NCI-H1417 treated with DMSO at 0.1 percent for 48 hours (cell line): ENCODE measurements at regions not wholly inside any gene's neighbourhood (a gene's known extent, or its start where the extent isn't known, plus 50 kb on each side); places are given as distances from the start of the nearest gene placed in this dataset.

Source experiments
- DNase-seq: peaks from one replicate; lab custom pipeline; 2025; lab: John Stamatoyannopoulos, UW

- no peak for DNase-seq
Observed at GRCh38 chr18:11268741-11269233, 119.4 kb upstream of the PIEZO2 start.

- no peak for DNase-seq
Observed at GRCh38 chr18:11268153-11268552, 118.8 kb upstream of the PIEZO2 start.

- no peak for DNase-seq
Observed at GRCh38 chr18:11266781-11267480, 117.6 kb upstream of the PIEZO2 start.

GRCh38 chr18:11261486-11261885 lies 112.1 kb upstream of the PIEZO2 start:
- no peak for DNase-seq

- DNase-seq: no peak
Observed at GRCh38 chr18:11260961-11261461, 111.6 kb upstream of the PIEZO2 start.

GRCh38 chr18:11259469-11260150 lies 110.2 kb upstream of the PIEZO2 start:
- no peak for DNase-seq

GRCh38 chr18:11258039-11258610 lies 108.8 kb upstream of the PIEZO2 start:
- no peak for DNase-seq

- no peak for DNase-seq
Observed at GRCh38 chr18:11256251-11256650, 106.9 kb upstream of the PIEZO2 start.

GRCh38 chr18:11251891-11252270 lies 102.5 kb upstream of the PIEZO2 start:
- DNase-seq: no peak

- DNase-seq: no peak
Observed at GRCh38 chr18:11251229-11251890, 102.0 kb upstream of the PIEZO2 start.

- no peak for DNase-seq
Observed at GRCh38 chr18:11249391-11249790, 100.0 kb upstream of the PIEZO2 start.

- no peak for DNase-seq
Observed at GRCh38 chr18:11247381-11247970, 98.1 kb upstream of the PIEZO2 start.

GRCh38 chr18:11246495-11247300 lies 97.3 kb upstream of the PIEZO2 start:
- DNase-seq: no peak

- DNase-seq: no peak
Observed at GRCh38 chr18:11245879-11246278, 96.5 kb upstream of the PIEZO2 start.

- DNase-seq: no peak
Observed at GRCh38 chr18:11237484-11237883, 88.1 kb upstream of the PIEZO2 start.

GRCh38 chr18:11237066-11237465 lies 87.7 kb upstream of the PIEZO2 start:
- DNase-seq: no peak

GRCh38 chr18:11224153-11224552 lies 74.8 kb upstream of the PIEZO2 start:
- DNase-seq: no peak

GRCh38 chr18:11219571-11219970 lies 70.2 kb upstream of the PIEZO2 start:
- DNase-seq: no peak

GRCh38 chr18:11215216-11215615 lies 65.8 kb upstream of the PIEZO2 start:
- DNase-seq: no peak

GRCh38 chr18:11204020-11204419 lies 54.7 kb upstream of the PIEZO2 start:
- no peak for DNase-seq

GRCh38 chr18:11199477-11199876 lies 50.1 kb upstream of the PIEZO2 start:
- no peak for DNase-seq
